Fibroblast of peridontal ligament (primary cell): ENCODE measurements at regions not wholly inside any gene's neighbourhood (a gene's known extent, or its start where the extent isn't known, plus 50 kb on each side); places are given as distances from the start of the nearest gene placed in this dataset.
"Not testable (repeated sequence)": the region's sequence is repeated elsewhere in the genome, so short reads cannot be mapped to it uniquely, and the experiment has no call there.

Experiments used
- DNase-seq: peaks from one replicate; pipeline ENCODE4 v3.0.0-alpha.2; 2010; ENCODE audit errors: extremely low read depth

- DNase-seq = no peak
These were observed 515.8 kb upstream of the AKR1E2 start for GRCh38 chr10:4310172-4310571.

GRCh38 chr10:4307910-4308309, 518.1 kb upstream of the AKR1E2 start:
- no peak for DNase-seq

GRCh38 chr10:4306871-4307270, 519.1 kb upstream of the AKR1E2 start:
- DNase-seq = peak; percentile 22

- no peak for DNase-seq
These were observed 518.0 kb upstream of the KLF6 start for GRCh38 chr10:4303045-4303444.

- DNase-seq = no peak
These were observed 516.5 kb upstream of the KLF6 start for GRCh38 chr10:4301291-4302045.

- no peak for DNase-seq
These were observed 511.2 kb upstream of the KLF6 start for GRCh38 chr10:4296161-4296560.

- DNase-seq = no peak
These were observed 510.2 kb upstream of the KLF6 start for GRCh38 chr10:4294996-4295792.

GRCh38 chr10:4294271-4294670, 509.3 kb upstream of the KLF6 start:
- no peak for DNase-seq

GRCh38 chr10:4291990-4292389, 507.0 kb upstream of the KLF6 start:
- DNase-seq = peak; percentile 27

- peak; percentile 37 for DNase-seq
These were observed 500.1 kb upstream of the KLF6 start for GRCh38 chr10:4285121-4285520.

GRCh38 chr10:4283846-4284610, 499.0 kb upstream of the KLF6 start:
- peak; percentile 97 for DNase-seq

GRCh38 chr10:4282496-4282895, 497.5 kb upstream of the KLF6 start:
- no peak for DNase-seq

GRCh38 chr10:4281190-4281825, 496.3 kb upstream of the KLF6 start:
- DNase-seq = peak; percentile 5

GRCh38 chr10:4280461-4281189, 495.6 kb upstream of the KLF6 start:
- peak; percentile 93 for DNase-seq

- DNase-seq = peak; percentile 73
These were observed 494.6 kb upstream of the KLF6 start for GRCh38 chr10:4279655-4280054.

- no peak for DNase-seq
These were observed 493.2 kb upstream of the KLF6 start for GRCh38 chr10:4278186-4278585.

- DNase-seq = no peak
These were observed 491.1 kb upstream of the KLF6 start for GRCh38 chr10:4276151-4276550.

- DNase-seq = not testable (repeated sequence)
These were observed 489.7 kb upstream of the KLF6 start for GRCh38 chr10:4274671-4275070.

- no peak for DNase-seq
These were observed 486.2 kb upstream of the KLF6 start for GRCh38 chr10:4271193-4271592.

GRCh38 chr10:4270116-4270515, 485.1 kb upstream of the KLF6 start:
- DNase-seq = peak; percentile 89

GRCh38 chr10:4268490-4268889, 483.5 kb upstream of the KLF6 start:
- DNase-seq = not testable (repeated sequence)
